ENCODE measurements at regions not wholly inside any gene's neighbourhood (a gene's known extent, or its start where the extent isn't known, plus 50 kb on each side); places are given as distances from the start of the nearest gene placed in this dataset.

GRCh38 chr7:54037873-54038272 is 504.3 kb upstream of the VSTM2A start:
- no peak for TF ChIP-seq CTCF (IDR thresholded peaks at IDR 0.05; ENCODE audit: insufficient read depth, low read depth, low read length)
- H3K4me3 ChIP-seq (ENCODE audit: low read depth, low read length) = no peak overlapping the region
- no peak for DNase-seq (ENCODE audit: low read depth)

DNA sequence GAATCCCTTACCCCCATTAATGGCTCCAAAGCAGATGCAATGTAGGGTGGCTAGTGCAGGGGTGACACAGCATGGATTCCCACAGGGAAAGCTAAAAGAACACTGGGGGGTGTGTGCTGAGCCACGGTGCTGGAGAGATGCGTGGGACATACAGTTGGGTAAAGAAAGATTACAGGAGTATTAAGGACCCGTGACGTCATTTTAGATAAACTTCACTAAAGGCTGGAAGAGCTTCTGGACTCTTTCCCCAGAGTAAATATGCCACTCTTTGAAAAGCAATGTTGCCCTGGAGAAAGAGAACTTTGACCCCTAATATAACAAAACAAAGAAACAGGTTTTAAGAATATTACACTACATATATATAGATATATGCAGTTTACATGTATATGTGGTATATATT is 481.5 kb upstream of the VSTM2A start:
- H3K4me3 ChIP-seq (ENCODE audit: low read depth, low read length) = no peak overlapping the region
- TF ChIP-seq CTCF (IDR thresholded peaks at IDR 0.05; ENCODE audit: insufficient read depth, low read depth, low read length) = no peak
- DNase-seq (ENCODE audit: low read depth) = no peak

- H3K4me3 ChIP-seq (ENCODE audit: low read depth, low read length) = no peak overlapping the region
- DNase-seq (ENCODE audit: low read depth) = no peak
- no peak for TF ChIP-seq CTCF (IDR thresholded peaks at IDR 0.05; ENCODE audit: insufficient read depth, low read depth, low read length)
Measured at GRCh38 chr7:54066643-54067042, 475.5 kb upstream of the VSTM2A start.

DNA sequence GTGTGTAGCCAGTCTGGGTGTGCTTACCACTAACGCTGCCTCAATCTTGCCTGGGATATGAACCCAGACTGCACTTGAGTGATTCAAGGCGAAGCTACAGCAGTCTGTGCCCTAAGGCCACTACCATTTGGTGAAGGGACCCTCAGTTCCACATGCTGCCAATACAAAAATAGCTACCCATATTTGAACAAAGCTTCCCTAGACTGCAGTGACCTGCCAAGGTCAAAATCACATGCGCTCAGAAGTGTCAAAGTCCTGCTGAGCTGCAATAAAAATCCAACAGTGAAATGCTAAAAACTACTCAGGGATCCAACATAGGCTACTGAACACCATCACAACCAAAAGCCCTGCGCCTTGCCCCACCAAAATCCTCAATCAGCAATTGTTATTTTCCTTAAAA is 472.3 kb upstream of the VSTM2A start:
- TF ChIP-seq CTCF (IDR thresholded peaks at IDR 0.05; ENCODE audit: insufficient read depth, low read depth, low read length) = no peak

DNA sequence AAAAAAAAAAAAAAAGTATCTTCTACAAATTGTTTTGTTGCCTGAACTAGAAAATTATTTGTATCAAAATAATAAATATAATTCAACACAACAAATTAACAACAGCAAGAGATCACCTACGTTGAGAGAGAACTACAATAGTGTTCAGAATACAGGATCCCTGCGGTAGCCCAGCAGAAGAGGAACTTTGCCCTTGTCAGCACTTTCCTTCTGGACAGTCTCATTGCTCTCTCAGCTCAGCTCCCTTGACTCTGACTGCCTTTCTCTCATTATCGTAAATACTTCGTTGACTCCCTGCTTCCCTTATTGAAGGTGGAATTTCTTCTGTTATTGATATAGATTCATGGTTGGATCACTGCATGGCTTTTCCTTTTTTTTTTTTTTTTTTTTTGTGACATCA is 469.5 kb upstream of the VSTM2A start:
- H3K4me3 ChIP-seq (ENCODE audit: low read depth, low read length) = no peak overlapping the region
- no peak for DNase-seq (ENCODE audit: low read depth)
- TF ChIP-seq CTCF (IDR thresholded peaks at IDR 0.05; ENCODE audit: insufficient read depth, low read depth, low read length) = no peak

More for the DNA sequence above, 472.3 kb upstream of the VSTM2A start:
- DNase-seq (ENCODE audit: low read depth) = no peak
- no peak overlapping the region for H3K4me3 ChIP-seq (ENCODE audit: low read depth, low read length)

GRCh38 chr7:54076616-54077015 is 465.6 kb upstream of the VSTM2A start:
- TF ChIP-seq CTCF (IDR thresholded peaks at IDR 0.05; ENCODE audit: insufficient read depth, low read depth, low read length) = no peak
- no peak overlapping the region for H3K4me3 ChIP-seq (ENCODE audit: low read depth, low read length)
- DNase-seq (ENCODE audit: low read depth) = no peak

DNA sequence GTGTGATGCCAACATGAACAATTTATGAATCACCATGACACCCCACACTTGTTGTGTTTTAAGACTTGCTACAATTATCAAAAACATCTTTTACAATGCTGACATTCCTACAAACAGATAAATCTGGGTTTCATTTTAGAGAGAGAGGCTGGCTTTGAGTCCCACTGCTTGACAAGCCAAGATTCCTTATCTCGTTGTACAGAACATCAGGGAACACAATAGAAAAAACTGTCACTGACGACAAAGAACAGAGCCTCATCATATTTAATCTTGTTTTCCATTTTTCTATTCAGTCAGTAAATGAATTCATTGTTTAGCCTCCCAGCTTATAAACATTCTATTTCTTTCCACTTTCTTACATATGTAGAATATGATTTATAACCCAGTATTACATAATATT is 461.6 kb upstream of the VSTM2A start:
- H3K4me3 ChIP-seq (ENCODE audit: low read depth, low read length) = no peak overlapping the region
- no peak for DNase-seq (ENCODE audit: low read depth)
- no peak for TF ChIP-seq CTCF (IDR thresholded peaks at IDR 0.05; ENCODE audit: insufficient read depth, low read depth, low read length)
